B cell (primary cell): ENCODE measurements at regions not wholly inside any gene's neighbourhood (a gene's known extent, or its start where the extent isn't known, plus 50 kb on each side); places are given as distances from the start of the nearest gene placed in this dataset.

ENCODE experiments used
- ATAC-seq: fragments of 200-7000 bp; cut with Tn5 transposase; one replicate; pipeline ENCODE4 v1.10.0; 2021; ENCODE audit warnings: low read depth, mild to moderate bottlenecking, moderate number of reproducible peaks, moderate library complexity
- CTCF ChIA-PET: fragments of 350-600 bp; sonication (Branson Sonifier 250); formaldehyde crosslinking; loops from one replicate; lab custom pipeline; 2021; ENCODE audit warnings: antibody characterized with exemption, inconsistent platforms; lab: Charles Lee
- POLR2A ChIA-PET: fragments of 350-600 bp; sonication (Branson Sonifier 250); formaldehyde crosslinking; loops from one replicate; lab custom pipeline; 2021; ENCODE audit warnings: antibody characterized with exemption; lab: Charles Lee
- DNase-seq: peaks from one replicate; pipeline ENCODE4 v3.0.0; 2013
- H2AFZ ChIP-seq: 2 replicates; pipeline ENCODE4 v1.6.1; 2012; ENCODE audit warnings: mild to moderate bottlenecking, low read depth, low read length; ENCODE audit not compliant: insufficient read depth, poor library complexity, severe bottlenecking
- H3K27ac ChIP-seq, 2 donors: 1 replicate in 1 of 2; 2 replicates in 1 of 2; pipeline ENCODE4 v1.5.1; 2012 to 2013; ENCODE audit warnings: low read length in 2 of 2, mild to moderate bottlenecking in 2 of 2, moderate library complexity in 1 of 2
- H3K27me3 ChIP-seq, 4 experiments: fragments of 200-600 bp in 1 of 4; sonication (generic) in 1 of 4; replicated peaks in 1 of 4; 1 replicate in 2 of 4; 2 replicates in 2 of 4; pipeline versions ENCODE4 v1.6.1 to v1.7.0; 2013 to 2016; ENCODE audit warnings: low read length in 3 of 4, mild to moderate bottlenecking in 2 of 4, mixed read lengths in 1 of 4, moderate library complexity in 1 of 4; ENCODE audit not compliant: insufficient read depth in 4 of 4, control insufficient read depth in 3 of 4; ENCODE audit errors: control extremely low read depth in 1 of 4
- H3K36me3 ChIP-seq, 2 experiments: replicated peaks in 1 of 2; 1 replicate in 1 of 2; 2 replicates in 1 of 2; pipeline versions ENCODE4 v1.6.1 to v1.7.1; 2013; ENCODE audit warnings: low read length in 1 of 2; ENCODE audit not compliant: insufficient read depth in 2 of 2, control insufficient read depth in 1 of 2; ENCODE audit errors: control extremely low read depth in 1 of 2, extremely low read depth in 1 of 2
- H3K4me1 ChIP-seq, 2 donors: fragments of 200-600 bp in 1 of 2; sonication (generic) in 1 of 2; 1 replicate in 1 of 2; 2 replicates in 1 of 2; pipeline versions ENCODE4 v1.5.1 to v1.6.1; 2013 to 2017; ENCODE audit warnings: low read length in 2 of 2; ENCODE audit not compliant: control insufficient read depth in 2 of 2, insufficient read depth in 2 of 2
- H3K4me2 ChIP-seq: replicated peaks from 2 replicates; pipeline ENCODE3; 2012; ENCODE audit warnings: mild to moderate bottlenecking, low read depth, low read length; ENCODE audit not compliant: poor library complexity, severe bottlenecking
- H3K4me3 ChIP-seq, 5 experiments: fragments of 200-600 bp in 1 of 5; sonication (generic) in 1 of 5; 1 replicate in 3 of 5; 2 replicates in 2 of 5; pipeline versions ENCODE4 v1.5.1 to v1.7.0; 2011 to 2016; ENCODE audit warnings: low read length in 4 of 5, mild to moderate bottlenecking in 4 of 5, low read depth in 2 of 5, control low read depth in 1 of 5, moderate library complexity in 1 of 5; ENCODE audit not compliant: insufficient read depth in 1 of 5; ENCODE audit errors: control extremely low read depth in 1 of 5, extremely low read depth in 1 of 5
- H3K79me2 ChIP-seq: fragments of 200-600 bp; sonication (generic); one replicate; pipeline ENCODE4 v1.6.0; 2016; ENCODE audit warnings: low read length; ENCODE audit not compliant: control insufficient read depth, insufficient read depth
- H3K9ac ChIP-seq: fragments of 200-600 bp; sonication (generic); 2 replicates; pipeline ENCODE4 v1.6.1; 2017; ENCODE audit warnings: mild to moderate bottlenecking, low read length, moderate library complexity
- H3K9me3 ChIP-seq, 3 donors: one replicate each; pipeline versions ENCODE4 v1.6.1 to v1.7.1; 2013; ENCODE audit warnings: low read length in 2 of 3; ENCODE audit not compliant: control insufficient read depth in 2 of 3, insufficient read depth in 1 of 3; ENCODE audit errors: control extremely low read depth in 1 of 3
- H4K20me1 ChIP-seq: 2 replicates; pipeline ENCODE4 v1.6.0; 2012; ENCODE audit warnings: mild to moderate bottlenecking, low read length; ENCODE audit not compliant: insufficient read depth, control insufficient read depth, poor library complexity, severe bottlenecking
- H3K27ac Mint-ChIP-seq: one replicate; pipeline ENCODE4 v1.8.0; 2021; ENCODE audit warnings: mixed read lengths
- H3K27me3 Mint-ChIP-seq: one replicate; pipeline ENCODE4 v1.8.0; 2021; ENCODE audit warnings: mixed read lengths
- H3K4me1 Mint-ChIP-seq: one replicate; pipeline ENCODE4 v1.8.0; 2021; ENCODE audit warnings: mixed read lengths
- H3K4me3 Mint-ChIP-seq: one replicate; pipeline ENCODE4 v1.8.0; 2021; ENCODE audit warnings: mixed read lengths
- H3K9me3 Mint-ChIP-seq: one replicate; pipeline ENCODE4 v1.8.0; 2022; ENCODE audit warnings: mixed read lengths; ENCODE audit not compliant: insufficient read depth
- EZH2 ChIP-seq: IDR thresholded peaks from 2 replicates; pipeline ENCODE4 v1.6.1; 2012; ENCODE audit warnings: borderline replicate concordance, low read depth, mild to moderate bottlenecking, moderate library complexity, low read length; ENCODE audit not compliant: insufficient read depth, poor library complexity, severe bottlenecking
- WGBS: methylation state at CpG from one replicate; pipeline ENCODE4 v1.1.5; 2013; ENCODE audit warnings: missing lambda C conversion rate; ENCODE audit not compliant: insufficient coverage; 5-methylcytosine and 5-hydroxymethylcytosine counted together
- intact Hi-C: fragments of 100-400 bp; cut with micrococcal nuclease; formaldehyde crosslinking; loops from one replicate; pipeline ENCODE4 v1.10.0; 2022
- TF ChIP-seq, protein P1 (sequence below): fragments of 200-600 bp; IDR thresholded peaks from one replicate; pipeline ENCODE4 v1.8.0; 2022; ENCODE audit warnings: antibody characterized with exemption, mild to moderate bottlenecking

DNA sequence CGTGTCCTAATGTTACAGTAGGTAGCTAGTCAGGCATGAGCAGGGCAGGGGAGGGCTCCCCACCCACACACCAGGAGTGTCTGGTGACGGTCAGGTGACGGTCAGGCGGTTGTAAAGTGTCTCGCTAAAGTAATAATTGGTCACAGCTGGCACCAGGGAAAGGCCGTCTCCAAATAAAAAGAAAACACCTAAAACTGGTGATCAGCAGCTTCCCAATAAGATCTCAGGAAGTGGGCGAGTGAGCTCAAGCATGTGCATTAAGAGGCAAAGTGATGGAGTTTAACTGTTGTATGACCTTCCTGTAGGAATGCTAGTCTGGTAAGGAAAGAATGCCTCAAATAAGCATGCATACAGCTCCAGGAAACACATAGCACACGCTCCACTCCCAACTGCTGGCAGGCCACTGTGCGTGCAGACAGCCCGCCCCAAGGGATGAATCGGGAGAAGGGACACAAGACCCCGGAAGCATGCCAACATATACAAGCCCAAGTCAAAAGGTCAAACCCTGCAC, 177.1 kb downstream of the RNF144A start:
- H3K27ac ChIP-seq = no peak overlapping the region
- ChIA-PET POLR2A (no interaction called here), CTCF (interaction anchor here (0.7 kb wide), 1 partner anchor 27 kb away, joined by 3 read pairs; no protein-coding TSS in a partner anchor)
- no peak overlapping the region for H3K4me3 ChIP-seq
- no peak overlapping the region for H3K9ac ChIP-seq
- H3K79me2 ChIP-seq = no peaks in the 10 kb centered on the region
- ATAC-seq (no peak), DNase-seq (no peak)
- intact Hi-C loops = no loop called here
- no peaks in the 10 kb centered on the region for H4K20me1 ChIP-seq
- Mint-ChIP-seq H3K4me1 (peaks cover 6% of the 10 kb centered on the region), H3K27me3 (peaks cover 32% of the 10 kb centered on the region), H3K27ac (no peak overlapping the region), H3K9me3 (no peaks in the 10 kb centered on the region), H3K4me3 (no peak overlapping the region)
- H2AFZ ChIP-seq = no peak overlapping the region
- no peak overlapping the region for H3K4me2 ChIP-seq
- peaks cover 0 to 3% (median 0%) of the 10 kb centered on the region in 4 experiments for H3K27me3 ChIP-seq
- WGBS = 95% methylated on average over 9 of the region's 12 CpGs
- TF ChIP-seq, protein P1, sequence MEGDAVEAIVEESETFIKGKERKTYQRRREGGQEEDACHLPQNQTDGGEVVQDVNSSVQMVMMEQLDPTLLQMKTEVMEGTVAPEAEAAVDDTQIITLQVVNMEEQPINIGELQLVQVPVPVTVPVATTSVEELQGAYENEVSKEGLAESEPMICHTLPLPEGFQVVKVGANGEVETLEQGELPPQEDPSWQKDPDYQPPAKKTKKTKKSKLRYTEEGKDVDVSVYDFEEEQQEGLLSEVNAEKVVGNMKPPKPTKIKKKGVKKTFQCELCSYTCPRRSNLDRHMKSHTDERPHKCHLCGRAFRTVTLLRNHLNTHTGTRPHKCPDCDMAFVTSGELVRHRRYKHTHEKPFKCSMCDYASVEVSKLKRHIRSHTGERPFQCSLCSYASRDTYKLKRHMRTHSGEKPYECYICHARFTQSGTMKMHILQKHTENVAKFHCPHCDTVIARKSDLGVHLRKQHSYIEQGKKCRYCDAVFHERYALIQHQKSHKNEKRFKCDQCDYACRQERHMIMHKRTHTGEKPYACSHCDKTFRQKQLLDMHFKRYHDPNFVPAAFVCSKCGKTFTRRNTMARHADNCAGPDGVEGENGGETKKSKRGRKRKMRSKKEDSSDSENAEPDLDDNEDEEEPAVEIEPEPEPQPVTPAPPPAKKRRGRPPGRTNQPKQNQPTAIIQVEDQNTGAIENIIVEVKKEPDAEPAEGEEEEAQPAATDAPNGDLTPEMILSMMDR = no peak
- TF ChIP-seq EZH2 = no peak
- peaks cover 0 to 1% (median 0%) of the 10 kb centered on the region in 3 donors for H3K9me3 ChIP-seq
- H3K36me3 ChIP-seq = no peaks in the 10 kb centered on the region
- H3K4me1 ChIP-seq = peaks cover 4 to 5% of the 10 kb centered on the region in 2 donors

DNA sequence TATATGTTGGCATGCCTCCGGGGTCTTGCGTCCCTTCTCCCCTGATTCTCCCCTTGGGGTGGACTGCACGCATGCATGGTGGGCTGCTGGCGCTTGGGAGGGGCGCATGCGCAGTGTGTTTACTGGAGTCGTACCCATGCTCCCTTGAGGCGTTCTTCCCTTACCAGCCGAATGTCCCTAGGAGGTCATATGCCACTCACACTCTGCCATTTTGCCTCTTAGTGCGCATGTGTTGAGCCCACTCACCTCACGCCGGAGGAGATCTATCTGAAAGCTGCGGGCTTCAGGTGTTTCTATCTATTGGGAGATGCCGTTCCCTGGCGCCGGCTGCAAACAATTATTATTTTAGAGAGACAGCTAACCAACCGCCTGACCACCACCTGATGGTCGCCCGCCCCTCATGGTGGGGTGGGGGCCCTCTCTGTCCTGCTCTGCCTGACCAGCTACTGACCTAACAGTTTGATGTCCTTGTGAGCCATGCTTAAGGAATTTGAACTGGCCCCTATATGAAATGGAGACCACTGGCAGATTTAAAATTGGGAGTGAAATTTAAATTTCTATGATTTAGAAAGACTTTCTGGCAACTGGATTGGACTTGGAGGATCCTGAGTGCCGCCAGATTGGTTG, 179.6 kb downstream of the RNF144A start:
- Mint-ChIP-seq H3K4me1 (peaks cover 10% of the 10 kb centered on the region), H3K9me3 (peaks cover 7% of the 10 kb centered on the region), H3K27me3 (peaks cover 22% of the 10 kb centered on the region), H3K27ac (no peak overlapping the region), H3K4me3 (peak overlapping the region; percentile 38)
- no peak for ATAC-seq
- Histone ChIP-seq H3K4me3 (no peak overlapping the region), H3K9ac (no peak overlapping the region), H3K79me2 (no peaks in the 10 kb centered on the region), H2AFZ (peak overlapping the region; percentile 73), H3K36me3 (no peaks in the 10 kb centered on the region), H3K27ac (no peak overlapping the region), H3K9me3 (peaks cover 0 to 6% (median 1%) of the 10 kb centered on the region in 3 donors), H3K4me2 (peak overlapping the region; percentile 49), H3K27me3 (peaks cover 0 to 3% (median 0%) of the 10 kb centered on the region in 4 experiments), H4K20me1 (no peaks in the 10 kb centered on the region), H3K4me1 (peaks cover 4 to 5% of the 10 kb centered on the region in 2 donors)
- CTCF ChIA-PET = interaction anchor here (0.5 to 4.4 kb wide), 15 partner anchors 10 to 1618 kb away, joined by 3 to 34 read pairs (median 7); partner anchors contain the start of gene ID2
- no peak for DNase-seq
- POLR2A ChIA-PET = no interaction called here
- TF ChIP-seq, protein P1 = no peak
- TF ChIP-seq EZH2 = no peak
- intact Hi-C loops = loop anchor here (1.0 to 5.0 kb wide), 4 partner anchors 330 to 1740 kb away; partner anchors contain the start of gene KIDINS220
- WGBS = 80% methylated on average over 11 of the region's 20 CpGs
